Neural progenitor cell (in vitro differentiated cells): ENCODE measurements at regions not wholly inside any gene's neighbourhood (a gene's known extent, or its start where the extent isn't known, plus 50 kb on each side); places are given as distances from the start of the nearest gene placed in this dataset.

Experiments
- DNase-seq: peaks from one replicate; pipeline ENCODE4 v3.0.0-alpha.2; 2016; ENCODE audit warnings: low spot score
- H2AFZ ChIP-seq: fragments of 200-600 bp; sonication (generic); replicated peaks from 2 replicates; pipeline ENCODE4 v1.6.1; 2016; ENCODE audit warnings: antibody characterized with exemption
- H3F3A ChIP-seq: fragments of 200-600 bp; sonication (generic); 2 replicates; pipeline ENCODE4 v1.6.1; 2016; ENCODE audit warnings: antibody characterized with exemption, low read depth
- H3K27ac ChIP-seq: fragments of 200-600 bp; sonication (generic); 2 replicates; pipeline ENCODE4 v1.5.1; 2016; ENCODE audit warnings: mild to moderate bottlenecking
- H3K27me3 ChIP-seq: fragments of 200-600 bp; sonication (generic); 2 replicates; pipeline ENCODE4 v1.6.1; 2016; ENCODE audit warnings: mild to moderate bottlenecking, moderate library complexity
- H3K36me3 ChIP-seq: fragments of 200-600 bp; sonication (generic); 2 replicates; pipeline ENCODE4 v1.5.1; 2016
- H3K4me1 ChIP-seq: fragments of 200-600 bp; sonication (generic); 2 replicates; pipeline ENCODE4 v1.6.1; 2016; ENCODE audit warnings: mixed run types
- H3K4me2 ChIP-seq: fragments of 200-600 bp; sonication (generic); 2 replicates; pipeline ENCODE4 v1.6.1; 2016
- H3K4me3 ChIP-seq: fragments of 200-600 bp; sonication (generic); 2 replicates; pipeline ENCODE4 v1.5.1; 2016
- H3K79me2 ChIP-seq: fragments of 200-600 bp; sonication (generic); 2 replicates; pipeline ENCODE4 v1.6.1; 2016; ENCODE audit warnings: low read depth
- H3K9ac ChIP-seq: fragments of 200-600 bp; sonication (generic); 2 replicates; pipeline ENCODE4 v1.6.1; 2016
- H3K9me3 ChIP-seq: fragments of 200-600 bp; sonication (generic); 2 replicates; pipeline ENCODE4 v1.5.1; 2016; ENCODE audit warnings: low read depth
- H4K20me1 ChIP-seq: fragments of 200-600 bp; sonication (generic); 2 replicates; pipeline ENCODE4 v1.6.1; 2016; ENCODE audit warnings: low read depth
- H3K27ac Mint-ChIP-seq: 3 replicates; pipeline ENCODE4 v1.8.0; 2021; ENCODE audit warnings: mixed read lengths
- H3K27me3 Mint-ChIP-seq: 2 replicates; pipeline ENCODE4 v1.8.0; 2022; ENCODE audit warnings: low read depth, mild to moderate bottlenecking, inconsistent platforms, moderate library complexity, mixed read lengths; ENCODE audit not compliant: insufficient read depth
- H3K36me3 Mint-ChIP-seq: 3 replicates; pipeline ENCODE4 v1.8.0; 2021; ENCODE audit warnings: mixed read lengths
- H3K4me1 Mint-ChIP-seq: 3 replicates; pipeline ENCODE4 v1.8.0; 2021; ENCODE audit warnings: mixed read lengths
- H3K4me3 Mint-ChIP-seq: 3 replicates; pipeline ENCODE4 v1.8.0; 2021; ENCODE audit warnings: mild to moderate bottlenecking, moderate library complexity, mixed read lengths
- H3K9me3 Mint-ChIP-seq: 3 replicates; pipeline ENCODE4 v1.8.0; 2020; ENCODE audit warnings: mixed read lengths
- EZH2 ChIP-seq: fragments of 200-600 bp; sonication (generic); IDR thresholded peaks from 2 replicates; pipeline ENCODE4 v1.6.1; 2017; ENCODE audit warnings: antibody characterized with exemption, mild to moderate bottlenecking, moderate library complexity
- EZH2phosphoT487 ChIP-seq: fragments of 200-600 bp; sonication (generic); IDR thresholded peaks from 2 replicates; pipeline ENCODE4 v1.6.1; 2017; ENCODE audit warnings: antibody characterized with exemption
- TF ChIP-seq, protein P1 (sequence below): fragments of 200-600 bp; sonication (generic); IDR thresholded peaks from 2 replicates; pipeline ENCODE4 v1.5.1; 2017; ENCODE audit warnings: antibody characterized with exemption, mild to moderate bottlenecking

DNA sequence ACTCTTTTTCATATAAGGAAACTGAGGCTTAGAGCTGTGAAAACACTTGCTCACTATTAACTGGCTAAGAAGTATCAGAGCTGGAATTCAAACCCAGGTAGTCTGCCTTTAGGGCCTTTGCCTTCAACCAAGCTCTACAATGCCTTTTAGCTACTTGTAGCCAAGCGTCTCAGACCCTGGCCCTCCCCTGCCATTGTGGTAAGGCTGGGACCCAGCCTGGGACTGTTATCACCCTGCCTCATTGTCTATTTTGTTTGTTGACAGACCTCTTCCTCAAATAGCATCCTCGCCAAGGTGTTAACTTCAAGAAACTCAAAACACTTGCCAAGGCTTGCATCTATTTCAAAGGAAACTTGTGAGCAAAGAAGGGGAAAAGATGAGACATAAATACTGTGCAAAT lies 76.7 kb upstream of the CD28 start:
- H3K27me3 Mint-ChIP-seq, result no peaks in the 10 kb centered on the region
- Histone ChIP-seq H3F3A (no peaks in the 10 kb centered on the region), H3K79me2 (no peaks in the 10 kb centered on the region), H3K27ac (no peak overlapping the region), H3K9ac (no peak overlapping the region), H3K27me3 (no peaks in the 10 kb centered on the region), H3K36me3 (no peaks in the 10 kb centered on the region), H3K9me3 (no peaks in the 10 kb centered on the region), H4K20me1 (no peaks in the 10 kb centered on the region), H3K4me3 (no peak overlapping the region), H3K4me2 (no peak overlapping the region), H3K4me1 (no peaks in the 10 kb centered on the region), H2AFZ (peak overlapping the region; percentile 58)
- H3K4me1 Mint-ChIP-seq, result no peaks in the 10 kb centered on the region
- TF ChIP-seq, protein P1, sequence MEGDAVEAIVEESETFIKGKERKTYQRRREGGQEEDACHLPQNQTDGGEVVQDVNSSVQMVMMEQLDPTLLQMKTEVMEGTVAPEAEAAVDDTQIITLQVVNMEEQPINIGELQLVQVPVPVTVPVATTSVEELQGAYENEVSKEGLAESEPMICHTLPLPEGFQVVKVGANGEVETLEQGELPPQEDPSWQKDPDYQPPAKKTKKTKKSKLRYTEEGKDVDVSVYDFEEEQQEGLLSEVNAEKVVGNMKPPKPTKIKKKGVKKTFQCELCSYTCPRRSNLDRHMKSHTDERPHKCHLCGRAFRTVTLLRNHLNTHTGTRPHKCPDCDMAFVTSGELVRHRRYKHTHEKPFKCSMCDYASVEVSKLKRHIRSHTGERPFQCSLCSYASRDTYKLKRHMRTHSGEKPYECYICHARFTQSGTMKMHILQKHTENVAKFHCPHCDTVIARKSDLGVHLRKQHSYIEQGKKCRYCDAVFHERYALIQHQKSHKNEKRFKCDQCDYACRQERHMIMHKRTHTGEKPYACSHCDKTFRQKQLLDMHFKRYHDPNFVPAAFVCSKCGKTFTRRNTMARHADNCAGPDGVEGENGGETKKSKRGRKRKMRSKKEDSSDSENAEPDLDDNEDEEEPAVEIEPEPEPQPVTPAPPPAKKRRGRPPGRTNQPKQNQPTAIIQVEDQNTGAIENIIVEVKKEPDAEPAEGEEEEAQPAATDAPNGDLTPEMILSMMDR, result no peak
- no peak for TF ChIP-seq EZH2phosphoT487
- no peak for TF ChIP-seq EZH2
- DNase-seq, result no peak
- no peak overlapping the region for H3K27ac Mint-ChIP-seq
- no peaks in the 10 kb centered on the region for H3K36me3 Mint-ChIP-seq
- no peaks in the 10 kb centered on the region for H3K9me3 Mint-ChIP-seq
- H3K4me3 Mint-ChIP-seq, result no peak overlapping the region

DNA sequence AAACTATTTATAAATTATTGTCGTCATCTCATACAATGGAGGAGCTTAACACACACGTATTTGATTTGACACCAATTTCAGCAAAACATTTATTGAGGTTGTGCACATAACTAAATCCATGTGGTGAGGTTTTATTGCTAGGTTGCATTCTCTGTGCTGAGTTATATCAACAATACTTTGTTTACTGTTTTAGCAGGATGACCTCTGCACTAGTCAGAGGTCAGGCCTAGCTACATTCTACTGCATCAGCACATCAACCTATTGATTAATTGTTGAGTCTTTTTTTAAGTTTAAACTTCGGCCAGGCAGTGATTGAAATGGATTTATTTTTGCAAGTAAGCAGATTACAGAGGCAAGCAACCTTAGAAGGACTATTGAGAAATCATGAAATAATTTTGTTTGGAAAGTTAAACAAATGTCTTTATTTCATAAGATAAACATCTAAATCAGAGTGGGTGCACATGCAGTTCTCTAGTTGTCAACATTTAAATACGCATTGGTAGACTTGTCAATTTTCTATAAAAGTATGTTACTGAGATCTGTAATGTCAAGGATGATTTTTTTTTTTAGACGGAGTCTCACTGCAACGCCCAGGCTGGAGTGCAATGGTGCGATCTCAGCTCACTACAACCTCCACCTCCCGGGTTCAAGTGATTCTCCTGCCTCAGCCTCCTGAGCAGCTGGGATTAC lies 75.2 kb upstream of the CD28 start:
- Mint-ChIP-seq H3K9me3 (no peaks in the 10 kb centered on the region), H3K27me3 (no peaks in the 10 kb centered on the region), H3K4me3 (no peak overlapping the region), H3K27ac (no peak overlapping the region), H3K36me3 (no peaks in the 10 kb centered on the region), H3K4me1 (no peaks in the 10 kb centered on the region)
- DNase-seq, result no peak
- Histone ChIP-seq H3K36me3 (no peaks in the 10 kb centered on the region), H3K4me1 (no peaks in the 10 kb centered on the region), H3K27ac (no peak overlapping the region), H3K9ac (no peak overlapping the region), H3F3A (no peaks in the 10 kb centered on the region), H3K79me2 (no peaks in the 10 kb centered on the region), H3K4me2 (no peak overlapping the region), H4K20me1 (no peaks in the 10 kb centered on the region), H2AFZ (no peak overlapping the region), H3K27me3 (no peaks in the 10 kb centered on the region), H3K4me3 (no peak overlapping the region), H3K9me3 (no peaks in the 10 kb centered on the region)
- TF ChIP-seq EZH2 (no peak), EZH2phosphoT487 (no peak)
- TF ChIP-seq, protein P1, result no peak

DNA sequence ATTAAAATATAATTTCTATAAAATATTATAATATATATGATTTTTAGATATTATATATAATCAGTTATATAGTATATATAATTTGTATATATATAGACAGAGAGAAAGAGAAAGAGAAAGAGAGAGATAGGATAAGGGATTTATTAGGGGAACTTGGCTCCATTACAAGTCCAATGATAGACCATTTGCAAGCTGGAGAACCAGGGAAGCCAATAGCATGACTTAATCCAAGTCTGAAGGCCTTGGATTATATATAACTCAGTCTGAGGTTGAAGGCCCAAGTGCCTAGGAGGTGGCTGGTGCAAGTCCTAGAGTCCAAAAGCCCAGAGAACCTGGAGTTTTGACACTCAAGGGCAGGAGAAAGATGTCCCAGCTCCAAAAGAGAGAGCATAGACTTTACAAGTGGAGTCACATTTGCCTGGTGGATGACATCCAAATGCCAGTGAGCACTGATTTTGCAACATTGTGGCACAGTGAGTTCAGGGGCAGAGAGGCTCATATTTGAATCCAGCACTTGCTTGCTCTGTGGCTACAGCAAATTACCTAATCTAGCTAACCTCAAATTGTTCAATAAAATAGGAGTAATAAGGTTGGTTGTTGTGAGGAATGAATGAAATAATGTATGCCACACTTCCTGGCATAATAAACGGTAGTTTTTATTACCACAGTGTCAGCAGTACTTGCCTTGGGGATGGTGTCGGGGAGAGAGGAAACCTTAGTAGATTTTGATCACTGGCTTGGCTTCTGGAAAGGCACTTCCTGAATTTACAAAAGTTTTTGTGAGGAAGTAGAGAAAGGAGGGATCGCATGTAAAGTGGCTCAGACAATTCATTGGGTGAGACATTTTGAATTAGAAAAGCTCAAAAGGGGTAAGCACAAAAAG lies 69.6 kb upstream of the CD28 start:
- peak overlapping the region; percentile 45 for H3K4me2 ChIP-seq

More for the DNA sequence above, 69.6 kb upstream of the CD28 start:
- Histone ChIP-seq H3F3A (peaks cover 15% of the 10 kb centered on the region), H3K27ac (no peak overlapping the region), H4K20me1 (no peaks in the 10 kb centered on the region), H3K79me2 (no peaks in the 10 kb centered on the region), H3K4me1 (peaks cover 11% of the 10 kb centered on the region), H3K9ac (no peak overlapping the region), H3K9me3 (no peaks in the 10 kb centered on the region), H3K27me3 (no peaks in the 10 kb centered on the region), H3K4me3 (no peak overlapping the region), H2AFZ (peak overlapping the region; percentile 56), H3K36me3 (no peaks in the 10 kb centered on the region)
- no peak overlapping the region for H3K27ac Mint-ChIP-seq
- no peaks in the 10 kb centered on the region for H3K27me3 Mint-ChIP-seq
- H3K9me3 Mint-ChIP-seq, result peaks cover 8% of the 10 kb centered on the region
- H3K4me1 Mint-ChIP-seq, result peaks cover 13% of the 10 kb centered on the region
- H3K36me3 Mint-ChIP-seq, result no peaks in the 10 kb centered on the region
- TF ChIP-seq EZH2, result no peak
- TF ChIP-seq, protein P1, result no peak
- TF ChIP-seq EZH2phosphoT487, result no peak
- DNase-seq, result no peak
- no peak overlapping the region for H3K4me3 Mint-ChIP-seq
